H1 (cell line): ENCODE measurements at regions not wholly inside any gene's neighbourhood (a gene's known extent, or its start where the extent isn't known, plus 50 kb on each side); places are given as distances from the start of the nearest gene placed in this dataset.
A peak's percentile ranks its signal among the peaks of the same experiment; 100 is the strongest.

Experiments
- CTCF ChIA-PET: fragments of 300-600 bp; sonication (Branson Sonifier 250); formaldehyde crosslinking; loops from one replicate; lab custom pipeline; 2021; ENCODE audit not compliant: partially characterized antibody; lab: Charles Lee
- POLR2A ChIA-PET: fragments of 300-600 bp; sonication (Branson Sonifier 250); formaldehyde crosslinking; loops from one replicate; lab custom pipeline; 2021; ENCODE audit warnings: inconsistent platforms; ENCODE audit not compliant: partially characterized antibody; lab: Charles Lee
- DNase-seq, 2 experiments: peaks; one replicate each; pipeline versions ENCODE4 v3.0.0 to v3.0.0-alpha.2; 2010 to 2022; ENCODE audit warnings: low spot score in 2 of 2, low read depth in 1 of 2, mixed read lengths in 1 of 2
- FAIRE-seq: peaks from 2 replicates; lab custom pipeline; 2011; peaks lifted over from hg19 to GRCh38; lab: Jason Lieb, UNC
- H2AFZ ChIP-seq: 2 replicates; pipeline ENCODE4 v1.8.1; 2012; ENCODE audit warnings: low read length, inconsistent platforms
- H2AK5ac ChIP-seq: 2 replicates; pipeline ENCODE4 v1.6.1; 2013; ENCODE audit warnings: low read depth, low read length
- H2BK120ac ChIP-seq: replicated peaks from 2 replicates; pipeline ENCODE3; 2013; ENCODE audit warnings: low read depth, low read length, inconsistent platforms
- H2BK12ac ChIP-seq: 2 replicates; pipeline ENCODE4 v1.6.1; 2013; ENCODE audit warnings: low read depth, low read length
- H2BK15ac ChIP-seq: 2 replicates; pipeline ENCODE4 v1.6.1; 2013; ENCODE audit warnings: low read length
- H2BK20ac ChIP-seq: 2 replicates; pipeline ENCODE4 v1.6.1; 2013; ENCODE audit warnings: low read length
- H2BK5ac ChIP-seq: 2 replicates; pipeline ENCODE4 v1.6.1; 2013; ENCODE audit warnings: low read depth, low read length
- H3K14ac ChIP-seq: 2 replicates; pipeline ENCODE4 v1.6.1; 2013; ENCODE audit warnings: inconsistent platforms; ENCODE audit not compliant: insufficient read length
- H3K18ac ChIP-seq: 2 replicates; pipeline ENCODE4 v1.6.1; 2013; ENCODE audit warnings: low read length; ENCODE audit errors: extremely low read depth
- H3K23ac ChIP-seq: 2 replicates; pipeline ENCODE4 v1.6.1; 2013; ENCODE audit warnings: inconsistent platforms; ENCODE audit not compliant: insufficient read length
- H3K23me2 ChIP-seq: 2 replicates; pipeline ENCODE4 v1.6.1; 2013; ENCODE audit warnings: low read depth, low read length
- H3K27ac ChIP-seq: 2 replicates; pipeline ENCODE4 v1.6.1; 2011; ENCODE audit warnings: low read depth, low read length, inconsistent platforms
- H3K27me3 ChIP-seq, 4 experiments: replicated peaks in 1 of 4; 1 replicate in 1 of 4; 2 replicates in 3 of 4; pipeline versions ENCODE4 v1.6.1 to v1.8.1; 2011 to 2013; ENCODE audit warnings: low read length in 3 of 4, mild to moderate bottlenecking in 3 of 4, inconsistent platforms in 2 of 4, mixed read lengths in 2 of 4, moderate library complexity in 1 of 4; ENCODE audit not compliant: control insufficient read depth in 3 of 4, insufficient read depth in 3 of 4; ENCODE audit errors: extremely low read depth in 1 of 4
- H3K36me3 ChIP-seq, 4 experiments: 2 replicates each; pipeline versions ENCODE4 v1.6.1 to v1.8.1; 2011 to 2013; ENCODE audit warnings: mild to moderate bottlenecking in 4 of 4, low read length in 3 of 4, moderate library complexity in 2 of 4, control low read depth in 1 of 4, inconsistent platforms in 1 of 4; ENCODE audit not compliant: insufficient read depth in 4 of 4, control insufficient read depth in 2 of 4
- H3K4ac ChIP-seq: replicated peaks from 2 replicates; pipeline ENCODE3; 2013; ENCODE audit warnings: low read length, low read depth, mixed read lengths, inconsistent platforms; ENCODE audit not compliant: insufficient read length
- H3K4me1 ChIP-seq, 4 experiments: replicated peaks in 1 of 4; 1 replicate in 1 of 4; 2 replicates in 3 of 4; pipeline versions ENCODE4 v1.6.1 to v1.8.1; 2011 to 2013; ENCODE audit warnings: low read length in 3 of 4, inconsistent platforms in 2 of 4, mixed read lengths in 1 of 4; ENCODE audit not compliant: insufficient read depth in 4 of 4, control insufficient read depth in 3 of 4
- H3K4me2 ChIP-seq, 2 experiments: 2 replicates each; pipeline versions ENCODE4 v1.6.1 to v1.8.1; 2011 to 2013; ENCODE audit warnings: low read depth in 2 of 2, low read length in 2 of 2, control low read depth in 1 of 2, inconsistent platforms in 1 of 2, mild to moderate bottlenecking in 1 of 2; ENCODE audit not compliant: insufficient read depth in 1 of 2
- H3K4me3 ChIP-seq, 4 experiments: fragments of 200-600, 300-600 bp in 1 of 4; sonication (generic), shearing (Covaris generic), sonication (Bioruptor Twin) in 1 of 4; 2 replicates each; pipeline versions ENCODE4 v1.5.1 to v1.8.1; 2011 to 2016; ENCODE audit warnings: low read length in 4 of 4, low read depth in 3 of 4, control low read depth in 2 of 4, inconsistent platforms in 2 of 4, mild to moderate bottlenecking in 2 of 4, mixed read lengths in 1 of 4, moderate library complexity in 1 of 4; ENCODE audit not compliant: insufficient read depth in 2 of 4; ENCODE audit errors: extremely low read depth in 1 of 4
- H3K56ac ChIP-seq: replicated peaks from 2 replicates; pipeline ENCODE3; 2013; ENCODE audit warnings: low read depth, mild to moderate bottlenecking, mixed read lengths, low read length, inconsistent platforms; ENCODE audit not compliant: insufficient read length
- H3K79me1 ChIP-seq: 2 replicates; pipeline ENCODE4 v1.6.1; 2013; ENCODE audit warnings: low read depth, low read length, control low read depth
- H3K79me2 ChIP-seq, 2 experiments: 2 replicates each; pipeline versions ENCODE4 v1.6.1 to v1.8.1; 2012 to 2013; ENCODE audit warnings: low read length in 2 of 2, mild to moderate bottlenecking in 2 of 2, inconsistent platforms in 1 of 2; ENCODE audit not compliant: insufficient read depth in 2 of 2, control insufficient read depth in 1 of 2
- H3K9ac ChIP-seq, 4 experiments: replicated peaks in 1 of 4; 1 replicate in 1 of 4; 2 replicates in 3 of 4; pipeline versions ENCODE4 v1.6.1 to v1.8.1; 2011 to 2013; ENCODE audit warnings: low read depth in 3 of 4, low read length in 3 of 4, control low read depth in 2 of 4, mild to moderate bottlenecking in 2 of 4, moderate library complexity in 2 of 4, inconsistent platforms in 1 of 4; ENCODE audit errors: extremely low read depth in 1 of 4
- H3K9me3 ChIP-seq, 2 experiments: 2 replicates each; pipeline versions ENCODE4 v1.6.1 to v1.8.1; 2012 to 2013; ENCODE audit warnings: mild to moderate bottlenecking in 2 of 2, moderate library complexity in 2 of 2, control low read depth in 1 of 2, inconsistent platforms in 1 of 2, low read depth in 1 of 2, low read length in 1 of 2, mixed read lengths in 1 of 2; ENCODE audit not compliant: insufficient read depth in 2 of 2
- H4K20me1 ChIP-seq, 2 experiments: replicated peaks in 1 of 2; 2 replicates each; pipeline versions ENCODE3 to v1.8.1; 2011 to 2013; ENCODE audit warnings: inconsistent platforms in 2 of 2, low read length in 2 of 2, mild to moderate bottlenecking in 1 of 2; ENCODE audit not compliant: insufficient read depth in 2 of 2, control insufficient read depth in 1 of 2
- H4K5ac ChIP-seq: 2 replicates; pipeline ENCODE4 v1.6.1; 2013; ENCODE audit warnings: low read length, low read depth, mixed read lengths, inconsistent platforms; ENCODE audit not compliant: insufficient read length
- H4K8ac ChIP-seq: 2 replicates; pipeline ENCODE4 v1.8.0; 2013; ENCODE audit warnings: mild to moderate bottlenecking, moderate library complexity, low read length, inconsistent platforms; ENCODE audit not compliant: insufficient read depth; ENCODE audit errors: extremely low read depth
- H4K91ac ChIP-seq: replicated peaks from 2 replicates; pipeline ENCODE3; 2013; ENCODE audit warnings: low read length, mixed read lengths, inconsistent platforms; ENCODE audit not compliant: insufficient read length
- JUND ChIP-seq: IDR thresholded peaks from 2 replicates; pipeline ENCODE4 v1.6.1; 2011; ENCODE audit warnings: mild to moderate bottlenecking, improper control_type of control experiment, low read length
- RXRA ChIP-seq: IDR thresholded peaks from 2 replicates; pipeline ENCODE4 v1.6.1; 2011; ENCODE audit warnings: low read depth, mild to moderate bottlenecking, low read length, moderate library complexity; ENCODE audit not compliant: insufficient read depth
- WGBS, 2 experiments: shearing (Covaris generic) in 1 of 2; methylation state at CpG; one replicate each; pipeline versions ENCODE4 v1.1.6 to v1.1.7; 2013 to 2015; ENCODE audit warnings: low lambda C conversion rate in 2 of 2, mixed read lengths in 2 of 2, inconsistent platforms in 1 of 2, low coverage in 1 of 2, missing lambda C conversion rate in 1 of 2; ENCODE audit not compliant: insufficient replicate concordance in 2 of 2, insufficient coverage in 1 of 2, insufficient read length in 1 of 2; ENCODE audit errors: extremely low coverage in 1 of 2, missing lambda C conversion rate in 1 of 2; 5-methylcytosine and 5-hydroxymethylcytosine counted together

DNA sequence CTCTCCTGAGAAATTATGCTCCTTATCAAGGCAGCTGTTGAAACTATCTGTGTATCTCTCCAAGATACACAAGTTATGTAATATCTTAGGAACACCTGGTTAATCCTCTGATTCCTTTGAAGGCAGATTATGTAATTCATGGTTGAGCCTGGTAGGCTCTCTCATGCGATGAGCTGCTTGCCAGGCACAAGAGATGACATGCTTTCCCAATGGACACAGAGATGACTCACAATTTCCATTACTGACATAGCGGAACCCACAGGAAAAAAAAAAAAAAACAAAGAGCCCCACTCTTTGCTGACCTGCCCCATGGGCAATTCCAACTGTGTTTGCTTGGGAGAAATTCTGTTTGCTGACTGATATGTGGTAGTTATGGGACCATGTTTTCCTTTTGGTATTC, 736.4 kb upstream of the PHF14 start:
- no peak overlapping the region for H3K4me2 ChIP-seq
- H3K4ac ChIP-seq, result no peak overlapping the region
- no peak overlapping the region for H3K27ac ChIP-seq
- H2BK5ac ChIP-seq, result no peak overlapping the region
- no peak overlapping the region for H2BK20ac ChIP-seq
- no peak overlapping the region for H3K56ac ChIP-seq
- H3K18ac ChIP-seq, result no peak overlapping the region
- no peak overlapping the region for H3K14ac ChIP-seq
- H3K36me3 ChIP-seq, result no peaks in the 10 kb centered on the region
- ChIA-PET CTCF (no interaction called here), POLR2A (no interaction called here)
- no peak overlapping the region for H2BK15ac ChIP-seq
- H3K79me1 ChIP-seq, result no peaks in the 10 kb centered on the region
- H3K23me2 ChIP-seq, result no peaks in the 10 kb centered on the region
- H3K27me3 ChIP-seq, result peaks cover 0 to 1% (median 0%) of the 10 kb centered on the region in 4 experiments; a peak in 1 of 7 replicates
- no peak overlapping the region for H2BK12ac ChIP-seq
- no peak overlapping the region for H4K8ac ChIP-seq
- H4K5ac ChIP-seq, result no peak overlapping the region
- no peaks in the 10 kb centered on the region for H4K20me1 ChIP-seq
- WGBS, 2 experiments, result 100% methylated on average over 2 of the region's 2 CpGs; no CpG with 5 or more reads in 1 of the 2 experiments
- H4K91ac ChIP-seq, result no peak overlapping the region
- H2AFZ ChIP-seq, result no peak overlapping the region
- no peaks in the 10 kb centered on the region for H3K79me2 ChIP-seq
- H3K23ac ChIP-seq, result no peak overlapping the region
- no peak overlapping the region for H2AK5ac ChIP-seq
- no peak for FAIRE-seq
- no peak overlapping the region for H3K9ac ChIP-seq
- DNase-seq, result no peak
- TF ChIP-seq RXRA (no peak), JUND (peak; percentile 56; the same call in 1 of the 2 replicates)
- H3K9me3 ChIP-seq, result no peaks in the 10 kb centered on the region
- H3K4me1 ChIP-seq, result no peaks in the 10 kb centered on the region
- H2BK120ac ChIP-seq, result no peak overlapping the region
- no peak overlapping the region for H3K4me3 ChIP-seq
